HCT116 (cell line): ENCODE measurements at regions not wholly inside any gene's neighbourhood (a gene's known extent, or its start where the extent isn't known, plus 50 kb on each side); places are given as distances from the start of the nearest gene placed in this dataset.
A peak's percentile ranks its signal among the peaks of the same experiment; 100 is the strongest.

ENCODE experiments used
- ATAC-seq: fragments of 200-7000 bp; cut with Tn5 transposase; 2 replicates; pipeline ENCODE4 v1.9.1; 2020; ENCODE audit warnings: mild to moderate bottlenecking, moderate library complexity
- BruUV-seq: library from RNA; stranded (reverse); fragments of 400-500 nt; replicated peaks from 2 replicates; lab custom pipeline; 2021; lab: Mats Ljungman, UMichigan
- CTCF ChIA-PET: fragments of 300-600 bp; sonication (Branson Sonifier 250); formaldehyde crosslinking; loops from one replicate; lab custom pipeline; 2021; ENCODE audit warnings: antibody characterized with exemption; lab: Charles Lee
- POLR2A ChIA-PET: fragments of 300-600, 350-600 bp; sonication (Branson Sonifier 250); formaldehyde crosslinking; loops from one replicate; lab custom pipeline; 2021; ENCODE audit warnings: antibody characterized with exemption; lab: Charles Lee
- RAD21 ChIA-PET, 2 experiments: fragments of 300-600 bp; sonication (Branson Sonifier 250); formaldehyde crosslinking; loops; one replicate each; lab custom pipeline; 2023; ENCODE audit warnings: low total read pairs in 2 of 2; ENCODE audit not compliant: uncharacterized antibody in 2 of 2, unreplicated experiment in 2 of 2, low non-redundant PET in 1 of 2; lab: Charles Lee
- DNase-seq: peaks from one replicate; pipeline ENCODE4 v3.0.0-alpha.2; 2010; ENCODE audit warnings: low read depth, low spot score
- H2AFZ ChIP-seq: fragments of 200-600 bp; shearing (Covaris generic), sonication (generic); 2 replicates; pipeline ENCODE4 v1.6.1; 2017; ENCODE audit warnings: low read depth, mixed run types, mixed read lengths, antibody characterized with exemption, low read length; ENCODE audit not compliant: poor library complexity, severe bottlenecking
- H3K27ac ChIP-seq: 2 replicates; pipeline ENCODE4 v1.5.1; 2012; ENCODE audit warnings: low read depth, low read length
- H3K27me3 ChIP-seq: fragments of 200-600 bp; sonication (generic); 2 replicates; pipeline ENCODE4 v1.6.1; 2016; ENCODE audit warnings: mixed run types, low read length, mixed read lengths; ENCODE audit not compliant: insufficient read depth
- H3K36me3 ChIP-seq, 2 experiments: fragments of 200-500 bp in 1 of 2; fragments of 200-600 bp in 1 of 2; sonication (Bioruptor generic) in 1 of 2; sonication (generic) in 1 of 2; 2 replicates each; pipeline versions ENCODE4 v1.5.1 to v1.6.1; 2014 to 2016; ENCODE audit warnings: low read length in 2 of 2, inconsistent platforms in 1 of 2, mixed read lengths in 1 of 2, mixed run types in 1 of 2; ENCODE audit not compliant: insufficient read depth in 2 of 2, control insufficient read depth in 1 of 2
- H3K4me1 ChIP-seq, 2 experiments: fragments of 200-600 bp in 1 of 2; sonication (generic) in 1 of 2; 2 replicates each; pipeline versions ENCODE4 v1.5.1 to v1.6.1; 2012 to 2017; ENCODE audit warnings: low read length in 2 of 2, inconsistent platforms in 1 of 2, mild to moderate bottlenecking in 1 of 2, mixed read lengths in 1 of 2, mixed run types in 1 of 2, moderate library complexity in 1 of 2; ENCODE audit not compliant: insufficient read depth in 2 of 2, control insufficient read depth in 1 of 2
- H3K4me2 ChIP-seq: fragments of 200-600 bp; sonication (generic); 2 replicates; pipeline ENCODE4 v1.6.1; 2017; ENCODE audit warnings: mixed run types, low read length, mixed read lengths
- H3K4me3 ChIP-seq, 2 experiments: fragments of 200-600 bp in 1 of 2; sonication (generic) in 1 of 2; replicated peaks in 1 of 2; 2 replicates each; pipeline ENCODE4 v1.5.1; 2011 to 2016; ENCODE audit warnings: low read length in 2 of 2, control low read depth in 1 of 2, low read depth in 1 of 2, mild to moderate bottlenecking in 1 of 2, mixed read lengths in 1 of 2, mixed run types in 1 of 2
- H3K79me2 ChIP-seq: fragments of 200-600 bp; sonication (generic); 2 replicates; pipeline ENCODE4 v1.6.1; 2017; ENCODE audit warnings: mild to moderate bottlenecking, mixed run types, low read length, moderate library complexity, mixed read lengths; ENCODE audit not compliant: insufficient read depth
- H3K9ac ChIP-seq: fragments of 200-600 bp; sonication (generic); 2 replicates; pipeline ENCODE4 v1.6.1; 2016; ENCODE audit warnings: low read length, mixed read lengths
- H3K9me2 ChIP-seq: fragments of 200-600 bp; sonication (generic), shearing (Covaris generic); 2 replicates; pipeline ENCODE4 v1.6.1; 2017; ENCODE audit warnings: mixed run types, mild to moderate bottlenecking, moderate library complexity; ENCODE audit not compliant: insufficient read depth
- H3K9me3 ChIP-seq, 2 experiments: fragments of 200-500 bp in 1 of 2; fragments of 200-600 bp in 1 of 2; sonication (Bioruptor generic) in 1 of 2; sonication (generic) in 1 of 2; 2 replicates each; pipeline ENCODE4 v1.6.1; 2014 to 2017; ENCODE audit warnings: low read length in 2 of 2, mixed read lengths in 2 of 2, inconsistent platforms in 1 of 2, low read depth in 1 of 2, mild to moderate bottlenecking in 1 of 2, mixed run types in 1 of 2, moderate library complexity in 1 of 2; ENCODE audit not compliant: control insufficient read depth in 1 of 2, insufficient read depth in 1 of 2
- H4K20me1 ChIP-seq: fragments of 200-600 bp; sonication (generic), shearing (Covaris generic); 2 replicates; pipeline ENCODE4 v1.6.1; 2017; ENCODE audit warnings: mixed run types, mild to moderate bottlenecking, moderate library complexity; ENCODE audit not compliant: insufficient read depth
- CTCF ChIP-seq, 3 experiments: fragments of 200-600 bp in 1 of 3; sonication (generic) in 1 of 3; IDR thresholded peaks in 2 of 3; conservative IDR thresholded peaks in 1 of 3; 2 replicates each; pipeline ENCODE4 v1.5.1; 2012 to 2017; ENCODE audit warnings: low read depth in 2 of 3, low read length in 2 of 3, antibody characterized with exemption in 1 of 3, borderline replicate concordance in 1 of 3, control low read depth in 1 of 3, mild to moderate bottlenecking in 1 of 3, mixed read lengths in 1 of 3, mixed run types in 1 of 3, moderate library complexity in 1 of 3; ENCODE audit not compliant: insufficient read depth in 1 of 3
- POLR2AphosphoS5 ChIP-seq: IDR thresholded peaks from 2 replicates; pipeline ENCODE4 v1.6.1; 2011; ENCODE audit warnings: mild to moderate bottlenecking, low read depth, low read length, moderate library complexity
- REST ChIP-seq: IDR thresholded peaks from 2 replicates; pipeline ENCODE4 v1.6.1; 2012; ENCODE audit warnings: low read depth
- SP1 ChIP-seq: IDR thresholded peaks from 2 replicates; pipeline ENCODE4 v1.6.1; 2012; ENCODE audit warnings: low read depth
- SRF ChIP-seq: IDR thresholded peaks from 2 replicates; pipeline ENCODE4 v1.6.1; 2012; ENCODE audit warnings: low read depth
- TCF7L2 ChIP-seq: IDR thresholded peaks from 2 replicates; pipeline ENCODE4 v1.7.0; 2011; ENCODE audit warnings: borderline replicate concordance, inconsistent platforms; ENCODE audit not compliant: insufficient read depth, insufficient read length; ENCODE audit errors: extremely low read depth
- YY1 ChIP-seq: IDR thresholded peaks from 2 replicates; pipeline ENCODE4 v1.6.1; 2011; ENCODE audit warnings: low read length, low read depth, moderate library complexity, mild to moderate bottlenecking; ENCODE audit not compliant: insufficient replicate concordance; ENCODE audit errors: extremely low read depth
- intact Hi-C: fragments of 100-400 bp; cut with micrococcal nuclease; formaldehyde crosslinking; loops from 2 replicates; pipeline ENCODE4 v1.10.0; 2022

GRCh38 chr20:50335105-50335504 is 144.5 kb downstream of the CEBPB start:
- H3K27me3 ChIP-seq = no peaks in the 10 kb centered on the region
- BruUV-seq = no TSS peak
- no peaks in the 10 kb centered on the region for H3K9me3 ChIP-seq
- ChIA-PET CTCF (no interaction called here), POLR2A (interaction anchor here (1.6 kb wide), 1 partner anchor 14 kb away, joined by 4 read pairs; no protein-coding TSS in a partner anchor), RAD21 (no interaction called here)
- intact Hi-C loops = no loop called here
- no peaks in the 10 kb centered on the region for H3K36me3 ChIP-seq
- no peaks in the 10 kb centered on the region for H3K9me2 ChIP-seq
- H3K27ac ChIP-seq = no peak overlapping the region
- H4K20me1 ChIP-seq = no peaks in the 10 kb centered on the region
- no peaks in the 10 kb centered on the region for H3K79me2 ChIP-seq
- H2AFZ ChIP-seq = no peak overlapping the region
- no peak overlapping the region for H3K9ac ChIP-seq
- H3K4me2 ChIP-seq = peak overlapping the region; percentile 31
- DNase-seq = peak; percentile 68
- peaks cover 10 to 25% of the 10 kb centered on the region in 2 experiments; a peak in 3 of 4 replicates for H3K4me1 ChIP-seq
- peak; percentile 45; the same call in 1 of the 2 replicates for TF ChIP-seq POLR2AphosphoS5
- no peak for TF ChIP-seq TCF7L2
- TF ChIP-seq, all 23 proteins: peak for 1
- H3K4me3 ChIP-seq = no peak overlapping the region
- peak; percentile 98 for ATAC-seq

- no peak overlapping the region for H3K4me3 ChIP-seq
- no peaks in the 10 kb centered on the region for H3K36me3 ChIP-seq
- no peak overlapping the region for H3K4me2 ChIP-seq
- no peak overlapping the region for H2AFZ ChIP-seq
- H3K4me1 ChIP-seq = peaks cover 10 to 29% of the 10 kb centered on the region in 2 experiments; a peak in 3 of 4 replicates
- no peak overlapping the region for H3K27ac ChIP-seq
- POLR2A ChIA-PET = interaction anchor here (1.6 kb wide), 1 partner anchor 15 kb away, joined by 4 read pairs; no protein-coding TSS in a partner anchor
- H3K9ac ChIP-seq = no peak overlapping the region
- no TSS peak for BruUV-seq
- ATAC-seq = no peak
- no peaks in the 10 kb centered on the region for H3K9me3 ChIP-seq
- no peak for TF ChIP-seq REST
- no peak for TF ChIP-seq CTCF (IDR thresholded peaks at IDR 0.05 in 2 of 3, conservative IDR thresholded peaks at IDR 0.05 in 1 of 3; ENCODE audit: borderline replicate concordance in 1 of 3, insufficient read depth in 1 of 3, low read depth in 2 of 3, low read length in 2 of 3)
- no peak for TF ChIP-seq SRF
- TF ChIP-seq SP1 = no peak
- TF ChIP-seq YY1 = no peak
- no peaks in the 10 kb centered on the region for H3K79me2 ChIP-seq
- no peaks in the 10 kb centered on the region for H3K9me2 ChIP-seq
- no peak for DNase-seq
- RAD21 ChIA-PET = no interaction called here
- no peaks in the 10 kb centered on the region for H4K20me1 ChIP-seq
- intact Hi-C loops = no loop called here
- H3K27me3 ChIP-seq = no peaks in the 10 kb centered on the region
- CTCF ChIA-PET = no interaction called here
Measured at GRCh38 chr20:50335866-50336265, 145.2 kb downstream of the CEBPB start.
